Esophagus squamous epithelium (tissue), 5 donors: ENCODE measurements at regions not wholly inside any gene's neighbourhood (a gene's known extent, or its start where the extent isn't known, plus 50 kb on each side); places are given as distances from the start of the nearest gene placed in this dataset.

ENCODE experiments used
- DNase-seq: peaks from one replicate; lab custom pipeline; 2025; lab: John Stamatoyannopoulos, UW
- H3K27ac ChIP-seq, 4 donors: fragments of 200-600 bp; sonication (generic); one replicate each; pipeline ENCODE4 v1.5.1; 2016 to 2019; ENCODE audit warnings: mild to moderate bottlenecking in 1 of 4
- H3K27me3 ChIP-seq, 4 donors: fragments of 200-600 bp; sonication (generic); 1 replicate in 3 of 4; 2 replicates in 1 of 4; pipeline versions ENCODE4 v1.5.1 to v1.6.0; 2017 to 2021; ENCODE audit warnings: antibody characterized with exemption in 1 of 4
- H3K36me3 ChIP-seq, 3 donors: fragments of 200-600 bp; sonication (generic); one replicate each; pipeline ENCODE4 v1.5.1; 2016 to 2019
- H3K4me1 ChIP-seq, 3 donors: fragments of 200-600 bp; sonication (generic); one replicate each; pipeline ENCODE4 v1.5.1; 2017 to 2019
- H3K4me3 ChIP-seq, 4 donors: fragments of 200-600 bp; sonication (generic); 1 replicate in 3 of 4; 2 replicates in 1 of 4; pipeline ENCODE4 v1.5.1; 2016 to 2019; ENCODE audit warnings: mild to moderate bottlenecking in 2 of 4, moderate library complexity in 1 of 4
- H3K9me3 ChIP-seq, 3 donors: fragments of 200-600 bp; sonication (generic); one replicate each; pipeline ENCODE4 v1.5.1; 2016 to 2019
- POLR2A ChIP-seq, 4 donors: fragments of 450-650 bp; IDR thresholded peaks; one replicate each; pipeline ENCODE4 v1.6.1; 2017; ENCODE audit warnings: antibody characterized with exemption in 4 of 4, mild to moderate bottlenecking in 4 of 4, moderate library complexity in 3 of 4
- WGBS, 2 donors: methylation state at CpG; one replicate each; pipeline ENCODE4 v1.1.5; 2018; 5-methylcytosine and 5-hydroxymethylcytosine counted together
- intact Hi-C: fragments of 100-400 bp; cut with DNase I; formaldehyde crosslinking; loops from one replicate; pipeline ENCODE4 v1.15.0; 2022
- TF ChIP-seq, protein P1 (sequence below), 6 experiments: fragments of 450-650 bp in 4 of 6; fragments of 200-600 bp in 2 of 6; sonication (generic) in 2 of 6; IDR thresholded peaks; one replicate each; pipeline ENCODE4 v1.5.1; 2016 to 2019; ENCODE audit warnings: antibody characterized with exemption in 6 of 6, mild to moderate bottlenecking in 4 of 6, moderate library complexity in 4 of 6
- donor health status: DM: yes; HTN: yes; CAD: no.

DNA sequence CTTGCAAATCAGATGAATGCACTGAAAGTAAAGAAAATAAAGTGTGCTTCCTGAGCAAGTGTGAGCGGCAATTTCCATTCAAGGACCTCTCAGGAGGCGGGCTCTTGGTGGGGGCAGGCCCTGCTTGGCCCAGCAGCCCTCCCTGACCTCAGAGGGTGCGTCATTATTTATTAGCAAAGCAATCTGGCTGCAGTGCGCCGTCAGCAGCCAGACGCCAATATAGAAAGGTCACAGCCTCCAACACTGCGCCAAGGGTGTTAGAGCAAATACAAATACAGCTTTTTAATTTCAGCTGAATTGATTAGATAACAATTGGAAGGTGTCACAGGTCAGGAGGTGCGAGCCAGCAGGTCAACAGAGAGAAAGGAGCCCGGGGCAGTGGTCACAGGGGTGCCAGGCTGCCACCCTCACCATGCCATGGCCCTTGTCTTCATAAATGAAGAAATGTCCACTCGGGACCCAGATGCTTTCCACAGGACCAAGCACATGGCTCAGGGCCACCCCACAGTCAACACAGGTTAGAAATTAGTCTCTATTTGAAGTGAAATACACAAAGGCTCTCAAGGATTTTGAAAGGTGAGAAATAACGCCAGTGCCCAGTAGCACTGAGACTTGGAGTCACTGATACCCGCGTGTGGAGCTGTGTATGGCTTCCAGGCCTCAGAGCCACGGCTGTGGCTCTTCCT lies 309.8 kb downstream of the IRX2 start:
- H3K27me3 ChIP-seq, result no peaks in the 10 kb centered on the region
- H3K4me3 ChIP-seq, result no peak overlapping the region
- no peaks in the 10 kb centered on the region for H3K9me3 ChIP-seq
- TF ChIP-seq, protein P1, sequence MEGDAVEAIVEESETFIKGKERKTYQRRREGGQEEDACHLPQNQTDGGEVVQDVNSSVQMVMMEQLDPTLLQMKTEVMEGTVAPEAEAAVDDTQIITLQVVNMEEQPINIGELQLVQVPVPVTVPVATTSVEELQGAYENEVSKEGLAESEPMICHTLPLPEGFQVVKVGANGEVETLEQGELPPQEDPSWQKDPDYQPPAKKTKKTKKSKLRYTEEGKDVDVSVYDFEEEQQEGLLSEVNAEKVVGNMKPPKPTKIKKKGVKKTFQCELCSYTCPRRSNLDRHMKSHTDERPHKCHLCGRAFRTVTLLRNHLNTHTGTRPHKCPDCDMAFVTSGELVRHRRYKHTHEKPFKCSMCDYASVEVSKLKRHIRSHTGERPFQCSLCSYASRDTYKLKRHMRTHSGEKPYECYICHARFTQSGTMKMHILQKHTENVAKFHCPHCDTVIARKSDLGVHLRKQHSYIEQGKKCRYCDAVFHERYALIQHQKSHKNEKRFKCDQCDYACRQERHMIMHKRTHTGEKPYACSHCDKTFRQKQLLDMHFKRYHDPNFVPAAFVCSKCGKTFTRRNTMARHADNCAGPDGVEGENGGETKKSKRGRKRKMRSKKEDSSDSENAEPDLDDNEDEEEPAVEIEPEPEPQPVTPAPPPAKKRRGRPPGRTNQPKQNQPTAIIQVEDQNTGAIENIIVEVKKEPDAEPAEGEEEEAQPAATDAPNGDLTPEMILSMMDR (IDR thresholded peaks at IDR 0.05), result no peak
- no peak for TF ChIP-seq POLR2A (IDR thresholded peaks at IDR 0.05)
- WGBS, 2 donors, result 61 to 62% methylated on average over 11 to 12 of the region's 14 CpGs
- H3K4me1 ChIP-seq, result no peaks in the 10 kb centered on the region
- no peak for DNase-seq
- H3K36me3 ChIP-seq, result no peaks in the 10 kb centered on the region
- no peak overlapping the region for H3K27ac ChIP-seq
- intact Hi-C loops, result no loop called here

DNA sequence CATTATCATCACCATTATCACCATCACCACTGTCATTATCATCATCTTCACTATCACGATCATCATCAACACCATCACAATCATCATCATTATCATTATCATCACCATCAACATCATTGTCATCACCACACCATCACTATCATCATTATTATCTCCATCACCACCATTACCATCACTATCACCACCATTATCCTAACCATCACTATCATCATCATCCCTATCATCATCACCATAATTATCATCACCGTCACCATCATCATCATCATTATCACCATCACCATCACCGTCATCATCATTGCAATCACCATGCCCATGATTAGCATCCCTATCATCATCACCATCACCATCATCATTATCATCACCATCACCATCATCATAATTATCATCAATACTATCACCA lies 311.9 kb downstream of the IRX2 start:
- Histone ChIP-seq H3K27me3 (no peaks in the 10 kb centered on the region), H3K36me3 (no peaks in the 10 kb centered on the region), H3K4me3 (no peak overlapping the region), H3K27ac (no peak overlapping the region), H3K4me1 (no peaks in the 10 kb centered on the region), H3K9me3 (no peaks in the 10 kb centered on the region)
- intact Hi-C loops, result no loop called here
- DNase-seq, result no peak
- TF ChIP-seq POLR2A (IDR thresholded peaks at IDR 0.05), result no peak
- TF ChIP-seq, protein P1 (IDR thresholded peaks at IDR 0.05), result no peak
- WGBS, 2 donors, result 93 to 95% methylated on average over 3 of the region's 3 CpGs

- WGBS, 2 donors, result 44 to 45% methylated on average over 6 of the region's 6 CpGs
Observed at GRCh38 chr5:2433086-2433485, 318.4 kb downstream of the IRX2 start.

GRCh38 chr5:2432076-2432920 lies 319.2 kb downstream of the IRX2 start:
- Histone ChIP-seq H3K9me3 (no peaks in the 10 kb centered on the region), H3K4me3 (no peak overlapping the region), H3K36me3 (no peaks in the 10 kb centered on the region), H3K4me1 (no peaks in the 10 kb centered on the region), H3K27ac (no peak overlapping the region), H3K27me3 (peaks cover 0 to 8% (median 0%) of the 10 kb centered on the region in 4 donors)
- intact Hi-C loops, result no loop called here
- no peak for DNase-seq
- TF ChIP-seq POLR2A (IDR thresholded peaks at IDR 0.05), result no peak
- TF ChIP-seq, protein P1 (IDR thresholded peaks at IDR 0.05), result no peak
- WGBS, 2 donors, result 64 to 66% methylated on average over 10 to 12 of the region's 14 CpGs

More at GRCh38 chr5:2433086-2433485, 318.4 kb downstream of the IRX2 start:
- intact Hi-C loops, result no loop called here
- TF ChIP-seq POLR2A (IDR thresholded peaks at IDR 0.05), result no peak
- TF ChIP-seq, protein P1 (IDR thresholded peaks at IDR 0.05), result no peak
- Histone ChIP-seq H3K36me3 (no peaks in the 10 kb centered on the region), H3K4me1 (no peaks in the 10 kb centered on the region), H3K4me3 (no peak overlapping the region), H3K27me3 (peaks cover 0 to 8% (median 0%) of the 10 kb centered on the region in 4 donors), H3K9me3 (no peaks in the 10 kb centered on the region), H3K27ac (no peak overlapping the region)
- no peak for DNase-seq

- H3K4me3 ChIP-seq, result no peak overlapping the region
- H3K36me3 ChIP-seq, result no peaks in the 10 kb centered on the region
- H3K27me3 ChIP-seq, result peaks cover 0 to 8% (median 0%) of the 10 kb centered on the region in 4 donors
- H3K4me1 ChIP-seq, result no peaks in the 10 kb centered on the region
- no peak overlapping the region for H3K27ac ChIP-seq
- no peaks in the 10 kb centered on the region for H3K9me3 ChIP-seq
- DNase-seq, result no peak
- intact Hi-C loops, result no loop called here
- WGBS, 2 donors, result 65 to 68% methylated on average over 5 of the region's 5 CpGs
- TF ChIP-seq, protein P1 (IDR thresholded peaks at IDR 0.05), result no peak
- no peak for TF ChIP-seq POLR2A (IDR thresholded peaks at IDR 0.05)
Observed at GRCh38 chr5:2430606-2431005, 320.9 kb downstream of the IRX2 start.
